ENCODE measurements at regions not wholly inside any gene's neighbourhood (a gene's known extent, or its start where the extent isn't known, plus 50 kb on each side); places are given as distances from the start of the nearest gene placed in this dataset.
"Not testable (repeated sequence)": the region's sequence is repeated elsewhere in the genome, so short reads cannot be mapped to it uniquely, and the experiment has no call there.

DNA sequence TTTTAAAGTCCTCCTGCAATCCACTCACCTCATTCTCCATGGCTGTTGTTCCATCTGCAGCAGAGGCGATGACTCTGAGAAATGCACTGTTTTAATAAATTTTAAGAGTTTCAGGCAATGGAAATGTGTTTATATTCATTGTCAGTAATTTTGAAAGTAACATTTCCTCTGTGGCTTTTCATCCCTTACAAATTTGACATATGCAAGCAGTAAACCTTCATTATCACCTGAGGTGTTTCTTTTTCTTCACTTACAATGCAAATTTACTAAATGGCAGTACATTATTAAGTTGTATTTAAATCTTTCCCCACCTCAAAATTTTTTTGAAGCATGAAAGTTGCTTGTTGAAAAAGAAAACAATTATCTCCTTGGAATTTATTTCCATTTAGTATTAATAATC, 136.9 kb downstream of the DIRAS2 start:
- TF ChIP-seq ELF1 (IDR thresholded peaks at IDR 0.05; ENCODE audit: borderline replicate concordance, low read depth) (no peak), SP1 (IDR thresholded peaks at IDR 0.05; ENCODE audit: low read depth) (no peak), FOSL1 (IDR thresholded peaks at IDR 0.05; ENCODE audit: low read depth) (no peak), CBX3 (IDR thresholded peaks at IDR 0.05; ENCODE audit: low read depth) (no peak), TCF7L2 (IDR thresholded peaks at IDR 0.05; ENCODE audit: borderline replicate concordance, extremely low read depth, insufficient read depth, insufficient read length) (no peak), SRF (IDR thresholded peaks at IDR 0.05; ENCODE audit: low read depth) (no peak), POLR2AphosphoS5 (IDR thresholded peaks at IDR 0.05; ENCODE audit: low read depth, low read length) (no peak), EZH2phosphoT487 (IDR thresholded peaks at IDR 0.05; ENCODE audit: borderline replicate concordance) (no peak), YY1 (IDR thresholded peaks at IDR 0.05; ENCODE audit: extremely low read depth, insufficient replicate concordance, low read depth, low read length) (no peak)
- TF ChIP-seq, protein P1, sequence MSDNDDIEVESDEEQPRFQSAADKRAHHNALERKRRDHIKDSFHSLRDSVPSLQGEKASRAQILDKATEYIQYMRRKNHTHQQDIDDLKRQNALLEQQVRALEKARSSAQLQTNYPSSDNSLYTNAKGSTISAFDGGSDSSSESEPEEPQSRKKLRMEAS (IDR thresholded peaks at IDR 0.05), result no peak
- TF ChIP-seq, protein P2, sequence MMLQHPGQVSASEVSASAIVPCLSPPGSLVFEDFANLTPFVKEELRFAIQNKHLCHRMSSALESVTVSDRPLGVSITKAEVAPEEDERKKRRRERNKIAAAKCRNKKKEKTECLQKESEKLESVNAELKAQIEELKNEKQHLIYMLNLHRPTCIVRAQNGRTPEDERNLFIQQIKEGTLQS (IDR thresholded peaks at IDR 0.05), result no peak
- Histone ChIP-seq H4K20me1 (ENCODE audit: insufficient read depth) (no peaks in the 10 kb centered on the region), H3K27ac (ENCODE audit: low read depth, low read length) (no peak overlapping the region), H2AFZ (ENCODE audit: low read depth, low read length, poor library complexity, severe bottlenecking) (no peak overlapping the region), H3K9me3 (ENCODE audit: control insufficient read depth in 1 of 2, insufficient read depth in 1 of 2, low read depth in 1 of 2, low read length in 2 of 2) (no peaks in the 10 kb centered on the region), H3K27me3 (ENCODE audit: insufficient read depth, low read length) (no peaks in the 10 kb centered on the region; the same call in 1 of the 2 replicates), H3K9me2 (ENCODE audit: insufficient read depth) (no peaks in the 10 kb centered on the region), H3K36me3 (ENCODE audit: control insufficient read depth in 1 of 2, insufficient read depth in 2 of 2, low read length in 2 of 2) (no peaks in the 10 kb centered on the region), H3K4me3 (replicated peaks in 1 of 2; ENCODE audit: low read depth in 1 of 2, low read length in 2 of 2) (no peak overlapping the region), H3K79me2 (ENCODE audit: insufficient read depth, low read length) (no peaks in the 10 kb centered on the region), H3K4me1 (ENCODE audit: control insufficient read depth in 1 of 2, insufficient read depth in 2 of 2, low read length in 2 of 2) (no peaks in the 10 kb centered on the region), H3K4me2 (ENCODE audit: low read length) (no peak overlapping the region), H3K9ac (ENCODE audit: low read length) (no peak overlapping the region)
- POLR2A ChIA-PET, result no interaction called here
- ATAC-seq (no peak), DNase-seq (ENCODE audit: low read depth, low spot score) (no peak)
- no TSS peak for BruUV-seq (replicated peaks)
- CTCF ChIA-PET, result no interaction called here
- RAD21 ChIA-PET (ENCODE audit: low non-redundant PET in 1 of 2, low total read pairs in 2 of 2, uncharacterized antibody in 2 of 2, unreplicated experiment in 2 of 2), result no interaction called here
- intact Hi-C loops (cut with micrococcal nuclease), result no loop called here

DNA sequence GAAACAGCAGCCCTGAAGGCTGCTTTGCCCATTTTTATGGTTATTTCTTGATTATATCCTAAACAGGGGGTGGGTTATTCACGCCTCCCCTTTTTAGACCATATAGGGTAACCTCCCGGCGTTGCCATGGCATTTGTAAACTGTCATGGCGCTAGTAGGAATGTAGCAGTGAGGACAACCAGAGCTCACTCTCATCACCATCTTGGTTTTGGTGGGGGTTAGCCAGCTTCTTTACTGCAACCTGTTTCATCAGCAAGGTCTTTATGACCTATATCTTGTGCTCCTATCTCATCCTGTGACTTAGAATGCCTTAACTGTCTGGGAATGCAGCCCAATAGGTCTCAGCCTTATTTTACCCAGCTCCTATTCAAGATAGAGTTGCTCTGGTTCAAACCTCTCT, 136.2 kb downstream of the DIRAS2 start:
- H4K20me1 ChIP-seq (ENCODE audit: insufficient read depth); H2AFZ ChIP-seq (ENCODE audit: low read depth, low read length, poor library complexity, severe bottlenecking); H3K27ac ChIP-seq (ENCODE audit: low read depth, low read length); DNase-seq (ENCODE audit: low read depth, low spot score); H3K9me2 ChIP-seq (ENCODE audit: insufficient read depth); ATAC-seq; H3K36me3 ChIP-seq (ENCODE audit: control insufficient read depth in 1 of 2, insufficient read depth in 2 of 2, low read length in 2 of 2); H3K79me2 ChIP-seq (ENCODE audit: insufficient read depth, low read length); H3K27me3 ChIP-seq (ENCODE audit: insufficient read depth, low read length); H3K9me3 ChIP-seq (ENCODE audit: control insufficient read depth in 1 of 2, insufficient read depth in 1 of 2, low read depth in 1 of 2, low read length in 2 of 2); BruUV-seq (replicated peaks); RAD21 ChIA-PET (ENCODE audit: low non-redundant PET in 1 of 2, low total read pairs in 2 of 2, uncharacterized antibody in 2 of 2, unreplicated experiment in 2 of 2); H3K9ac ChIP-seq (ENCODE audit: low read length); intact Hi-C loops (cut with micrococcal nuclease); H3K4me3 ChIP-seq (replicated peaks in 1 of 2; ENCODE audit: low read depth in 1 of 2, low read length in 2 of 2); H3K4me1 ChIP-seq (ENCODE audit: control insufficient read depth in 1 of 2, insufficient read depth in 2 of 2, low read length in 2 of 2); H3K4me2 ChIP-seq (ENCODE audit: low read length); POLR2A ChIA-PET; CTCF ChIA-PET: not testable (repeated sequence)
